ENCODE measurements at regions not wholly inside any gene's neighbourhood (a gene's known extent, or its start where the extent isn't known, plus 50 kb on each side); places are given as distances from the start of the nearest gene placed in this dataset.

DNA sequence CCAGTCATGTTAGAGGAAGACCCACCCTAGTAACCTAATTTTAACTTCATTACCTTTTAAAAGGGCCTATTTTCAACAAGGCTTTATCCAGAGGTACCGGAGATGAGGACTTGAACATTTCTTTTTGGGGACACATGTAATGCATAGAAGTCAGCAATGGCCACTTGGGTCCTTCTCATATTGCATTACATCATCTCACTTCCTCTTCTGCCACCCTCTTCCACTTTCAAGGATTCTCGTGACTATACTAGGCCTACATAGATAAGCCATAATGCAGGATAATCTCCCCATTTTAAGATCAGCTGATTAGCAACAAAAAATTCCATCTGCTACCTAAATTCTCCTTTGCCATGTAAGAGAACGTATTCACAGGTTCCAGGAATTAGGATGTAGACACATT lies 557.2 kb downstream of the KCTD12 start:
- TF ChIP-seq EP300 (IDR thresholded peaks at IDR 0.05) (no peak), POLR2A (IDR thresholded peaks at IDR 0.05) (no peak), POLR2AphosphoS5 (IDR thresholded peaks at IDR 0.05) (no peak)
- TF ChIP-seq, protein P1, sequence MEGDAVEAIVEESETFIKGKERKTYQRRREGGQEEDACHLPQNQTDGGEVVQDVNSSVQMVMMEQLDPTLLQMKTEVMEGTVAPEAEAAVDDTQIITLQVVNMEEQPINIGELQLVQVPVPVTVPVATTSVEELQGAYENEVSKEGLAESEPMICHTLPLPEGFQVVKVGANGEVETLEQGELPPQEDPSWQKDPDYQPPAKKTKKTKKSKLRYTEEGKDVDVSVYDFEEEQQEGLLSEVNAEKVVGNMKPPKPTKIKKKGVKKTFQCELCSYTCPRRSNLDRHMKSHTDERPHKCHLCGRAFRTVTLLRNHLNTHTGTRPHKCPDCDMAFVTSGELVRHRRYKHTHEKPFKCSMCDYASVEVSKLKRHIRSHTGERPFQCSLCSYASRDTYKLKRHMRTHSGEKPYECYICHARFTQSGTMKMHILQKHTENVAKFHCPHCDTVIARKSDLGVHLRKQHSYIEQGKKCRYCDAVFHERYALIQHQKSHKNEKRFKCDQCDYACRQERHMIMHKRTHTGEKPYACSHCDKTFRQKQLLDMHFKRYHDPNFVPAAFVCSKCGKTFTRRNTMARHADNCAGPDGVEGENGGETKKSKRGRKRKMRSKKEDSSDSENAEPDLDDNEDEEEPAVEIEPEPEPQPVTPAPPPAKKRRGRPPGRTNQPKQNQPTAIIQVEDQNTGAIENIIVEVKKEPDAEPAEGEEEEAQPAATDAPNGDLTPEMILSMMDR (IDR thresholded peaks at IDR 0.05): no peak
- ATAC-seq: no peak
- Histone ChIP-seq H3K27me3 (no peaks in the 10 kb centered on the region), H3K36me3 (no peaks in the 10 kb centered on the region), H3K4me1 (peaks cover 7 to 39% (median 8%) of the 10 kb centered on the region in 3 donors), H3K9me3 (no peaks in the 10 kb centered on the region), H3K4me3 (no peak overlapping the region), H3K27ac (peak overlapping the region in 1 of 4 donors; percentile 22)
- WGBS, 2 donors (ENCODE audit: low coverage in 1 of 2): 90 to 92% methylated on average over 3 of the region's 3 CpGs

DNA sequence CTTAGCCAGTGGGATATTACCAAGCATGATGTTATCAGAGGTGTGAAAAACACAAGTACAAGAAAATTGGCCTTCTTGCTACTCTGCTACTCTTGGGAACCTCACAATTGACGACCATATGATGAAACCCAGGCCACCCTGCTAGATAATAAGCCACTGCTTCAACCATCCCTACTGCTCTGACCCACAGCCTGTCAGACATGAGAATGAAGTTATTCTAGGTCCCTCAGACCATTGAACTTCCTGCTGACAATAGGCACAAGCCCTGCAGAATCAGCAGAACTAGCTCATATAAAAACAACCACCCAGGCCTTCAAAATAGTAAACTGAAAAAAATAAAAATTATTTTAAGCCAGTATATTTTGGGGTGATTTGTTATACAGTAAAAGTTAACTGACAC lies 559.9 kb downstream of the KCTD12 start:
- H3K9me3 ChIP-seq: no peaks in the 10 kb centered on the region
- H3K4me3 ChIP-seq: no peak overlapping the region
- no peaks in the 10 kb centered on the region for H3K36me3 ChIP-seq
- 29% methylated on average over 1 of the region's 1 CpG; no CpG with 5 or more reads in 1 of the 2 donors for WGBS, 2 donors (ENCODE audit: low coverage in 1 of 2)
- H3K27ac ChIP-seq: no peak overlapping the region
- H3K27me3 ChIP-seq: no peaks in the 10 kb centered on the region
- no peak for ATAC-seq
- TF ChIP-seq POLR2A (IDR thresholded peaks at IDR 0.05) (no peak), POLR2AphosphoS5 (IDR thresholded peaks at IDR 0.05) (no peak), EP300 (IDR thresholded peaks at IDR 0.05) (no peak)
- TF ChIP-seq, protein P1 (IDR thresholded peaks at IDR 0.05): no peak
- H3K4me1 ChIP-seq: peaks cover 0 to 18% (median 3%) of the 10 kb centered on the region in 3 donors

DNA sequence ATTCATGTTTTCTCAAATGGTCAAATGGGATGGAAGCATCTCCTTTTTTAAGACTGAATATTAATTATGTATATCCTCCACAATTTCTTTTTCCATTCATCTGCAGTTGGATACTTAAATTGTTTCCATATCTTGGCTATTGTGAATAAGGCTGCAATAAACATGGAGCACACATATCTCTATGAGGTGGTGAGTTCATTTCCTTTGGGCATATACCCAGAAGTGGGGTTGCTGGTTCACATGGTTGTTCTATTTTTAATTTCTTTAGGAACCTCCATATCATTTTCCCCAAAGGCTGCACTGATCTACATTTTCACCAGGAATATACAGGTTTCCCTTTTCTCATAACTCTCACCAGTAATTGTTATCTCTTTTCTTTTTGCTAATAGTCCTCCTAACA lies 566.3 kb downstream of the KCTD12 start:
- Histone ChIP-seq H3K27me3 (no peaks in the 10 kb centered on the region), H3K4me1 (peaks cover 0 to 14% (median 0%) of the 10 kb centered on the region in 3 donors), H3K9me3 (no peaks in the 10 kb centered on the region), H3K4me3 (no peak overlapping the region), H3K27ac (no peak overlapping the region), H3K36me3 (no peaks in the 10 kb centered on the region)
- ATAC-seq: no peak
- TF ChIP-seq, protein P1 (IDR thresholded peaks at IDR 0.05): no peak
- TF ChIP-seq EP300 (IDR thresholded peaks at IDR 0.05) (no peak), POLR2AphosphoS5 (IDR thresholded peaks at IDR 0.05) (no peak), POLR2A (IDR thresholded peaks at IDR 0.05) (no peak)

DNA sequence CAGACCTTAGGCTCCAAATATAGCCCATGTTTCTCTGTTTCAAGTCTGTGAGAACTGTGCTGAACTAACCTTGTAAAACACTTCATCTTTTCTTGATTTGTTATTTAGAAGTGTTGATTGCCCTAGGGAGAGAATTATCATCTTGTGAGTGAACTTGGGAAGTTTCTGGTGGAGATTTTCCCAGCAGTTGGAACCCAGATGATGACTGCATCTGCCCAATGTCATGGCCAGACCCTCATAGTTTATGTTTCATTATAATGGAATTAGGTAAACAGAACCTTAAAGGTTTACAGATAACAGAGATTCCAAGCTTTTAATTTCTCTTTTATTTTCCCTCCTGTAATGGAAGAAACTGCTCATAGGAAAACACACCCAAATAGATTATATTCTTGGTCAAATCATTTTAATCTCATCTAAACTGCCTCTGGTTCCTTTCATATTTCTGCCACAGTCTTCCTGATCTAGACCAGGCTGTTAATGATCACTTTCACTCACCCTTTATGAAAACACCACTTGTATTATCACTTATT lies 569.1 kb downstream of the KCTD12 start:
- Histone ChIP-seq H3K4me1 (peaks cover 0 to 14% (median 0%) of the 10 kb centered on the region in 3 donors), H3K4me3 (no peak overlapping the region), H3K27me3 (no peaks in the 10 kb centered on the region), H3K27ac (peak overlapping the region in 3 of 4 donors; percentile 22 to 44 (median 34)), H3K9me3 (no peaks in the 10 kb centered on the region), H3K36me3 (no peaks in the 10 kb centered on the region)
- ATAC-seq: peak; percentile 34
- TF ChIP-seq POLR2AphosphoS5 (IDR thresholded peaks at IDR 0.05): peak; percentile 54
- TF ChIP-seq, protein P1 (IDR thresholded peaks at IDR 0.05): no peak

DNA sequence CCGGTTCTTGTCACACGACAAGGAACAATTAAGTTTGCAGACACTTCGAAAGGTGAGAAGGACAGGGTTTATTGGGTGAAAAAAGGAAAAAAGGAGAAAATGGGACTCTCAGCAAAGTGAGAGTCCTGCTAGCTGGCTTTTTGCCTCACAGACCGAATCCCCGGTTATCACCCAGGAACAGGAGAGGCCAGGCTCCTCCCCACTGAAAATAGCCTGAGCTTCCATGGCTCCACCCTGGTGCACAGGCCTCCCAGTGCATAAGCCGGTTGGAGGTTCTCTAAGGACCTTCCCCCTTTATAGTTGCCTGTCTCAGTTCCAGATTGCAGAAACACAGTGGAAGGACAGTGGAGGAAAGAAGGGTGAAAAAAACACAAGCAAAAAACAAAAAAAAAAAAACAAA lies 571.7 kb downstream of the KCTD12 start:
- Histone ChIP-seq H3K4me1 (peaks cover 0 to 20% (median 0%) of the 10 kb centered on the region in 3 donors), H3K9me3 (no peaks in the 10 kb centered on the region), H3K27ac (no peak overlapping the region), H3K36me3 (no peaks in the 10 kb centered on the region), H3K4me3 (no peak overlapping the region), H3K27me3 (no peaks in the 10 kb centered on the region)
- no peak for ATAC-seq
- WGBS, 2 donors (ENCODE audit: low coverage in 1 of 2): 55 to 73% methylated on average over 5 of the region's 6 CpGs
- TF ChIP-seq, protein P1 (IDR thresholded peaks at IDR 0.05): no peak
